ENCODE measurements at regions not wholly inside any gene's neighbourhood (a gene's known extent, or its start where the extent isn't known, plus 50 kb on each side); places are given as distances from the start of the nearest gene placed in this dataset.

GRCh38 chr3:117600666-117601065, 891.1 kb downstream of the TUSC7 start:
- TF ChIP-seq, protein P1, sequence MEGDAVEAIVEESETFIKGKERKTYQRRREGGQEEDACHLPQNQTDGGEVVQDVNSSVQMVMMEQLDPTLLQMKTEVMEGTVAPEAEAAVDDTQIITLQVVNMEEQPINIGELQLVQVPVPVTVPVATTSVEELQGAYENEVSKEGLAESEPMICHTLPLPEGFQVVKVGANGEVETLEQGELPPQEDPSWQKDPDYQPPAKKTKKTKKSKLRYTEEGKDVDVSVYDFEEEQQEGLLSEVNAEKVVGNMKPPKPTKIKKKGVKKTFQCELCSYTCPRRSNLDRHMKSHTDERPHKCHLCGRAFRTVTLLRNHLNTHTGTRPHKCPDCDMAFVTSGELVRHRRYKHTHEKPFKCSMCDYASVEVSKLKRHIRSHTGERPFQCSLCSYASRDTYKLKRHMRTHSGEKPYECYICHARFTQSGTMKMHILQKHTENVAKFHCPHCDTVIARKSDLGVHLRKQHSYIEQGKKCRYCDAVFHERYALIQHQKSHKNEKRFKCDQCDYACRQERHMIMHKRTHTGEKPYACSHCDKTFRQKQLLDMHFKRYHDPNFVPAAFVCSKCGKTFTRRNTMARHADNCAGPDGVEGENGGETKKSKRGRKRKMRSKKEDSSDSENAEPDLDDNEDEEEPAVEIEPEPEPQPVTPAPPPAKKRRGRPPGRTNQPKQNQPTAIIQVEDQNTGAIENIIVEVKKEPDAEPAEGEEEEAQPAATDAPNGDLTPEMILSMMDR (IDR thresholded peaks at IDR 0.05): no peak
- TF ChIP-seq POLR2A (IDR thresholded peaks at IDR 0.05): no peak

All from Peyer's patch (tissue), 4 donors.